PC-3 (cell line): ENCODE measurements at regions not wholly inside any gene's neighbourhood (a gene's known extent, or its start where the extent isn't known, plus 50 kb on each side); places are given as distances from the start of the nearest gene placed in this dataset.

Source experiments
- EZH2 ChIP-seq: fragments of 300-600 bp; sonication (generic); IDR thresholded peaks from one replicate; pipeline ENCODE4 v1.6.1; 2017; ENCODE audit warnings: antibody characterized with exemption, mild to moderate bottlenecking, low read length; ENCODE audit not compliant: unreplicated experiment
- TF ChIP-seq, protein P1 (sequence below): fragments of 300-600 bp; sonication (generic); conservative IDR thresholded peaks from 2 replicates; pipeline ENCODE4 v1.5.1; 2017; ENCODE audit warnings: antibody characterized with exemption, low read depth, mild to moderate bottlenecking, low read length

DNA sequence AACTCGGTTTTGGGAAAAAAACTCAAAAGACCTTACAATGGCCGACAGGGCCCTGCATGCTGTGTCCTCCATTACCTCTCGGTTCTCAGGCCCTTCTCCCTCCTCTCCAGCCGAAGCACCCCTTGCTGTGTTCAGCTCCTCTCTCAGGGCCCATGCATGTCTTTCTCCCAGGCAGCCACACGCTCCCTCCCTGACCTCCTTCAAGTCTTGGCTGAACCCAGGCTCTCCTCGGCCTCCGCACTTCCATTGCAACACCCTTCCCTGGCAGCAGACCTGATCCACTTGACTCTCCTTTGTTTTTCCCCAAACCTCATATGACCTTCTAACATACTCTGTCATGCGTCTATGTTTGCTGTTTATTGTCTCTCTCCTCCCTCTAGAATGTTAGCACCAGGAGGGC lies 114.0 kb downstream of the CYP26B1 start:
- TF ChIP-seq, protein P1, sequence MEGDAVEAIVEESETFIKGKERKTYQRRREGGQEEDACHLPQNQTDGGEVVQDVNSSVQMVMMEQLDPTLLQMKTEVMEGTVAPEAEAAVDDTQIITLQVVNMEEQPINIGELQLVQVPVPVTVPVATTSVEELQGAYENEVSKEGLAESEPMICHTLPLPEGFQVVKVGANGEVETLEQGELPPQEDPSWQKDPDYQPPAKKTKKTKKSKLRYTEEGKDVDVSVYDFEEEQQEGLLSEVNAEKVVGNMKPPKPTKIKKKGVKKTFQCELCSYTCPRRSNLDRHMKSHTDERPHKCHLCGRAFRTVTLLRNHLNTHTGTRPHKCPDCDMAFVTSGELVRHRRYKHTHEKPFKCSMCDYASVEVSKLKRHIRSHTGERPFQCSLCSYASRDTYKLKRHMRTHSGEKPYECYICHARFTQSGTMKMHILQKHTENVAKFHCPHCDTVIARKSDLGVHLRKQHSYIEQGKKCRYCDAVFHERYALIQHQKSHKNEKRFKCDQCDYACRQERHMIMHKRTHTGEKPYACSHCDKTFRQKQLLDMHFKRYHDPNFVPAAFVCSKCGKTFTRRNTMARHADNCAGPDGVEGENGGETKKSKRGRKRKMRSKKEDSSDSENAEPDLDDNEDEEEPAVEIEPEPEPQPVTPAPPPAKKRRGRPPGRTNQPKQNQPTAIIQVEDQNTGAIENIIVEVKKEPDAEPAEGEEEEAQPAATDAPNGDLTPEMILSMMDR = no peak
- TF ChIP-seq EZH2 = no peak
